Mesenchymal stem cell (in vitro differentiated cells and primary cell): ENCODE measurements at regions not wholly inside any gene's neighbourhood (a gene's known extent, or its start where the extent isn't known, plus 50 kb on each side); places are given as distances from the start of the nearest gene placed in this dataset.
"Not testable (repeated sequence)": the region's sequence is repeated elsewhere in the genome, so short reads cannot be mapped to it uniquely, and the experiment has no call there.

Experiments
- DNase-seq: peaks from one replicate; pipeline ENCODE4 v3.0.0-alpha.2; 2013
- H2AFZ ChIP-seq: one replicate; pipeline ENCODE4 v1.6.1; 2013; ENCODE audit warnings: low read depth, mild to moderate bottlenecking, control low read depth, inconsistent platforms, low read length, moderate library complexity
- H2AK5ac ChIP-seq: 2 replicates; pipeline ENCODE4 v1.6.1; 2013; ENCODE audit warnings: low read length, moderate library complexity, mild to moderate bottlenecking, inconsistent platforms; ENCODE audit not compliant: severe bottlenecking
- H2BK120ac ChIP-seq: one replicate; pipeline ENCODE4 v1.6.1; 2013; ENCODE audit warnings: low read depth, mild to moderate bottlenecking, inconsistent platforms, low read length, moderate library complexity
- H2BK12ac ChIP-seq, 2 experiments: one replicate each; pipeline ENCODE4 v1.6.1; 2013; ENCODE audit warnings: inconsistent platforms in 2 of 2, low read length in 2 of 2, mild to moderate bottlenecking in 2 of 2, moderate library complexity in 2 of 2, control low read depth in 1 of 2
- H2BK15ac ChIP-seq: one replicate; pipeline ENCODE4 v1.6.1; 2013; ENCODE audit warnings: mild to moderate bottlenecking, low read depth, inconsistent platforms; ENCODE audit not compliant: poor library complexity, severe bottlenecking
- H2BK5ac ChIP-seq: 2 replicates; pipeline ENCODE4 v1.6.1; 2013; ENCODE audit warnings: low read depth, mild to moderate bottlenecking, low read length, control low read depth, inconsistent platforms; ENCODE audit not compliant: poor library complexity, severe bottlenecking
- H3K14ac ChIP-seq, 2 experiments: one replicate each; pipeline ENCODE4 v1.6.1; 2013; ENCODE audit warnings: inconsistent platforms in 2 of 2, low read length in 2 of 2, control low read depth in 1 of 2, mild to moderate bottlenecking in 1 of 2, moderate library complexity in 1 of 2
- H3K18ac ChIP-seq, 2 experiments: one replicate each; pipeline ENCODE4 v1.6.1; 2013; ENCODE audit warnings: inconsistent platforms in 2 of 2, low read length in 2 of 2, control low read depth in 1 of 2, low read depth in 1 of 2, mild to moderate bottlenecking in 1 of 2
- H3K23ac ChIP-seq, 2 experiments: one replicate each; pipeline ENCODE4 v1.6.1; 2013; ENCODE audit warnings: inconsistent platforms in 2 of 2, low read length in 2 of 2, mild to moderate bottlenecking in 2 of 2, moderate library complexity in 2 of 2, control low read depth in 1 of 2
- H3K27ac ChIP-seq: 2 replicates; pipeline ENCODE4 v1.5.1; 2013; ENCODE audit warnings: mild to moderate bottlenecking, moderate library complexity, low read length, control low read depth, inconsistent platforms; ENCODE audit not compliant: poor library complexity, severe bottlenecking
- H3K27me3 ChIP-seq, 2 experiments: 2 replicates each; pipeline versions ENCODE4 v1.6.1 to v1.7.0; 2013; ENCODE audit warnings: low read length in 2 of 2, mild to moderate bottlenecking in 2 of 2, moderate library complexity in 2 of 2, control low read depth in 1 of 2, inconsistent platforms in 1 of 2; ENCODE audit not compliant: control insufficient read depth in 1 of 2, insufficient read depth in 1 of 2
- H3K36me3 ChIP-seq, 2 experiments: 2 replicates each; pipeline versions ENCODE4 v1.6.1 to v1.7.0; 2013; ENCODE audit warnings: low read length in 2 of 2, control low read depth in 1 of 2, inconsistent platforms in 1 of 2, low read depth in 1 of 2, mild to moderate bottlenecking in 1 of 2; ENCODE audit not compliant: insufficient read depth in 2 of 2, control insufficient read depth in 1 of 2
- H3K4ac ChIP-seq, 2 experiments: one replicate each; pipeline ENCODE4 v1.6.1; 2013; ENCODE audit warnings: inconsistent platforms in 2 of 2, low read length in 2 of 2, mild to moderate bottlenecking in 2 of 2, moderate library complexity in 2 of 2, control low read depth in 1 of 2, low read depth in 1 of 2
- H3K4me1 ChIP-seq: 2 replicates; pipeline ENCODE4 v1.6.1; 2013; ENCODE audit warnings: low read depth, low read length, control low read depth; ENCODE audit not compliant: control insufficient read depth, insufficient read depth
- H3K4me2 ChIP-seq: 2 replicates; pipeline ENCODE4 v1.6.1; 2013; ENCODE audit warnings: low read length, mild to moderate bottlenecking, inconsistent platforms; ENCODE audit not compliant: poor library complexity, severe bottlenecking
- H3K4me3 ChIP-seq, 2 experiments: 2 replicates each; pipeline versions ENCODE4 v1.5.1 to v1.7.0; 2013; ENCODE audit warnings: low read length in 2 of 2, mild to moderate bottlenecking in 2 of 2, control low read depth in 1 of 2, low read depth in 1 of 2; ENCODE audit not compliant: insufficient read depth in 1 of 2
- H3K79me1 ChIP-seq: replicated peaks from 2 replicates; pipeline ENCODE4 v1.6.1; 2013; ENCODE audit warnings: mild to moderate bottlenecking, control low read depth, low read length, inconsistent platforms; ENCODE audit not compliant: poor library complexity, severe bottlenecking
- H3K9ac ChIP-seq: 2 replicates; pipeline ENCODE4 v1.7.0; 2013; ENCODE audit warnings: mild to moderate bottlenecking, low read length, moderate library complexity
- H3K9me3 ChIP-seq: 2 replicates; pipeline ENCODE4 v1.7.0; 2013; ENCODE audit warnings: mild to moderate bottlenecking, low read length; ENCODE audit not compliant: control insufficient read depth
- H4K8ac ChIP-seq: one replicate; pipeline ENCODE4 v1.6.1; 2013; ENCODE audit warnings: inconsistent platforms, mild to moderate bottlenecking, low read length, moderate library complexity
- H4K91ac ChIP-seq: one replicate; pipeline ENCODE4 v1.6.1; 2013; ENCODE audit warnings: mild to moderate bottlenecking, low read length, inconsistent platforms
- WGBS: methylation state at CpG from one replicate; pipeline ENCODE4 v1.1.7; 2013; ENCODE audit warnings: mixed read lengths; 5-methylcytosine and 5-hydroxymethylcytosine counted together

GRCh38 chr5:144596517-144596916 is 425.8 kb downstream of the KCTD16 start:
- H3K14ac ChIP-seq, result no peak overlapping the region
- no peak overlapping the region for H2BK15ac ChIP-seq
- H3K9me3 ChIP-seq, result no peaks in the 10 kb centered on the region
- H3K4me1 ChIP-seq, result no peaks in the 10 kb centered on the region
- no peak overlapping the region for H3K18ac ChIP-seq
- H3K36me3 ChIP-seq, result no peaks in the 10 kb centered on the region
- H2BK5ac ChIP-seq, result no peak overlapping the region
- H3K4me2 ChIP-seq, result no peak overlapping the region
- no peak overlapping the region for H2AFZ ChIP-seq
- H2BK120ac ChIP-seq, result no peak overlapping the region
- H3K27me3 ChIP-seq, result peaks cover 0 to 2% of the 10 kb centered on the region in 2 experiments
- no peak overlapping the region for H3K4ac ChIP-seq
- H3K9ac ChIP-seq, result no peak overlapping the region
- no peaks in the 10 kb centered on the region for H3K79me1 ChIP-seq
- no peak for DNase-seq
- WGBS, result 84% methylated on average over 2 of the region's 2 CpGs
- H4K8ac ChIP-seq, result no peak overlapping the region
- no peak overlapping the region for H3K4me3 ChIP-seq
- no peak overlapping the region for H2BK12ac ChIP-seq
- H3K23ac ChIP-seq, result no peak overlapping the region
- no peak overlapping the region for H3K27ac ChIP-seq
- H2AK5ac ChIP-seq, result no peak overlapping the region
- no peak overlapping the region for H4K91ac ChIP-seq

DNA sequence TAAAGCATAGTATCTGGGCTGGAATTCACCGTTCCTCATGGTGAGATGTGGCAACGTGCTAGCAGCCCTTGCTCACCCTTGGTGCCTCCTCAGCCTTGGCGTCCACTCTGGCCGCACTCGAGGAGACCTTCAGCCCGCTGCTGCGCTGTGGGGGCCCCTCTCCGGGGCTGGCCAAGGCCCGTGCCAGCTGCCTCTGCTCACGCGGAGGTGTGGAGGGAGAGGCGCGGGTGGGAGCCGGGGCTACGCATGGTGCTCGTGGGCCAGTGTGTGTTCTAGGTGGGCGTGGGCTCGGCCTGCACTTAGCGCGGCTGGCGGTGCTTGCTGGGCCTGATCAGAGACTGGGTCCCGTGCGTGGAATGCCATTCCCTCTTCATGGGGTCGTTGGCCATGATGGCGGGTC is 424.2 kb downstream of the KCTD16 start:
- Histone ChIP-seq H3K4ac (no peak overlapping the region), H3K4me3 (no peak overlapping the region), H3K27ac (no peak overlapping the region), H4K91ac (no peak overlapping the region), H3K9ac (no peak overlapping the region), H2BK15ac (no peak overlapping the region), H3K4me1 (no peaks in the 10 kb centered on the region), H3K79me1 (no peaks in the 10 kb centered on the region), H2AFZ (no peak overlapping the region), H2BK12ac (no peak overlapping the region), H4K8ac (no peak overlapping the region), H3K18ac (no peak overlapping the region), H3K36me3 (no peaks in the 10 kb centered on the region), H3K9me3 (no peaks in the 10 kb centered on the region), H3K27me3 (peaks cover 0 to 2% of the 10 kb centered on the region in 2 experiments), H2AK5ac (no peak overlapping the region), H3K23ac (no peak overlapping the region), H3K4me2 (no peak overlapping the region), H2BK5ac (no peak overlapping the region), H2BK120ac (no peak overlapping the region), H3K14ac (no peak overlapping the region)
- DNase-seq, result no peak
- 91% methylated on average over 20 of the region's 25 CpGs for WGBS

GRCh38 chr5:144594234-144594633 is 423.6 kb downstream of the KCTD16 start:
- H2AK5ac ChIP-seq, H2AFZ ChIP-seq, H3K18ac ChIP-seq, H4K91ac ChIP-seq, H3K4ac ChIP-seq, H2BK5ac ChIP-seq, DNase-seq, H3K9me3 ChIP-seq, H3K4me1 ChIP-seq, H3K23ac ChIP-seq, H3K9ac ChIP-seq, H3K4me3 ChIP-seq, H2BK120ac ChIP-seq, H2BK15ac ChIP-seq, H2BK12ac ChIP-seq, H3K27me3 ChIP-seq, H3K4me2 ChIP-seq, H3K27ac ChIP-seq, H3K14ac ChIP-seq, H4K8ac ChIP-seq, H3K36me3 ChIP-seq, H3K79me1 ChIP-seq: not testable (repeated sequence)
- 46% methylated on average over 4 of the region's 4 CpGs for WGBS

- Histone ChIP-seq H3K4me1 (no peaks in the 10 kb centered on the region), H2AFZ (no peak overlapping the region), H2AK5ac (no peak overlapping the region), H3K36me3 (no peaks in the 10 kb centered on the region), H4K91ac (no peak overlapping the region), H3K23ac (no peak overlapping the region), H3K4ac (no peak overlapping the region), H3K27me3 (no peaks in the 10 kb centered on the region), H4K8ac (no peak overlapping the region), H3K79me1 (no peaks in the 10 kb centered on the region), H2BK12ac (no peak overlapping the region), H3K9ac (no peak overlapping the region), H3K9me3 (no peaks in the 10 kb centered on the region), H3K14ac (no peak overlapping the region), H3K4me2 (no peak overlapping the region), H3K27ac (no peak overlapping the region), H2BK15ac (no peak overlapping the region), H3K4me3 (no peak overlapping the region), H2BK5ac (no peak overlapping the region), H2BK120ac (no peak overlapping the region), H3K18ac (no peak overlapping the region)
- no peak for DNase-seq
- WGBS, result 9% methylated on average over 3 of the region's 5 CpGs
Observed at GRCh38 chr5:144585681-144586080, 415.0 kb downstream of the KCTD16 start.
